Skin epidermis (tissue), 12 donors: ENCODE measurements at regions not wholly inside any gene's neighbourhood (a gene's known extent, or its start where the extent isn't known, plus 50 kb on each side); places are given as distances from the start of the nearest gene placed in this dataset.

ENCODE experiments used
- H3K27ac ChIP-seq, 21 experiments: fragments of 200-600 bp; sonication (generic) in 11 of 21; one replicate each; pipeline ENCODE4 v1.5.0; 2020; ENCODE audit warnings: mild to moderate bottlenecking in 3 of 21, inconsistent platforms in 2 of 21, moderate library complexity in 2 of 21
- H3K4me3 ChIP-seq, 7 experiments: fragments of 200-600 bp; sonication (generic) in 2 of 7; one replicate each; pipeline ENCODE4 v1.5.0; 2020; ENCODE audit warnings: inconsistent platforms in 2 of 7, mild to moderate bottlenecking in 2 of 7, moderate library complexity in 1 of 7

DNA sequence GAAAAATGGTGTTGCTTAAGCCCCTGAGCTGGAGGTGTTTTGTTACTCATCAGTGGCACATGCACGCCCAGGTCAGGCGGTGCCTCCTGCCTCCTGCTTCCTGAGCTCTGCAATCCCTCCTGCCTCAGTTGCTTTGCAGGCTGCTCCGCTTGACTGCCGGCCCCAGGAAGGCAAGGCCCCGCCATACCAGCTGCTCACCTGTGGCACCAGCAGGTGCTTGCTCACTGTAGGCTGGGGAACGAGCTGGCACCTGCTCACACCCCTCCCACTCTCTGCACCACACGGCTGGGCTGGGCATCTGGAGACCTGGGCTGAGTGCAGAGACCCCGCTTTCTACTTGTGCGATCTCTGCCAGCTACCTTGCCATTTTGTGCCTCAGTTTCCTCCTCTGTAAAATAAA is 200.2 kb downstream of the RBFOX3 start:
- Histone ChIP-seq H3K4me3 (no peak overlapping the region), H3K27ac (no peak overlapping the region)

DNA sequence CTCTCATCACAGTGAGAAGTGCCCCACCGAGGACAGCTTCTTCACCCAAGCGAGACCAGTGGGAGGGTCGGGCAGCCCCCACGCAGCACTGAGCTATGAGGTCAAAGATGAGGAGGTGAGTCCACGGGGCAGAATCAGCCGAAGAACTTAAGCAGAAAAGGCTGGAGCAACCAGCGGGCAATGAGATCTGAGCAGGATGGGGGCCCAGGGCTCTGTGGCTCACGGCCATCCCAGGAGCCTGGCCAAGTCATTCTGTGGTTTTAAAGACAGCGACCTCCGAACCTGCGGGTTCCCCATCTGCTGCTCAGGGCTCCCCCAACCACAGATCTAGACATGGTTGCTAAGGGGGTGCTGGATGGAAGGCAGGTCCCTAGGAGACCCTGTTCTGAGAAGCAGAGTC is 202.6 kb downstream of the RBFOX3 start:
- Histone ChIP-seq H3K4me3 (no peak overlapping the region), H3K27ac (no peak overlapping the region)

DNA sequence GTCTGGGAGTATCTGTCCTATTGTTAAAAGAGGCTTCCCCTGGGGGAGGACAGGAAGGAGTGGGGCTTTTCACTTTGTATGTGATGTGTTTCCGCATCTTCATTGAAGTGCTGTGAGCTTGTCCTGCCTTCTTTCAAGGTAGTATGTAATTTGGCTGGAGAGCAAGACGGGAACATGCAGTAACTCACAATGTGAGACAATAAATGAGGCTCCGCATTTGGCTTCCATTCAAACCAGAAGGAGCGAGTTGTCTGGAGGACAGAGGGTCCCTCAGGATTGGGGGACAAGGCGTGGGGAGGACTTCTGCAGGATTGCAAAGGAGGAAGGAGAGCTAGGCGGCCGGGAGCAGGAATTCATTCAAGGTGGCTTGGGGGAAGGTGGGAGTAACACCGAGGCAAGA is 203.5 kb downstream of the RBFOX3 start:
- no peak overlapping the region for H3K27ac ChIP-seq
- H3K4me3 ChIP-seq: no peak overlapping the region

DNA sequence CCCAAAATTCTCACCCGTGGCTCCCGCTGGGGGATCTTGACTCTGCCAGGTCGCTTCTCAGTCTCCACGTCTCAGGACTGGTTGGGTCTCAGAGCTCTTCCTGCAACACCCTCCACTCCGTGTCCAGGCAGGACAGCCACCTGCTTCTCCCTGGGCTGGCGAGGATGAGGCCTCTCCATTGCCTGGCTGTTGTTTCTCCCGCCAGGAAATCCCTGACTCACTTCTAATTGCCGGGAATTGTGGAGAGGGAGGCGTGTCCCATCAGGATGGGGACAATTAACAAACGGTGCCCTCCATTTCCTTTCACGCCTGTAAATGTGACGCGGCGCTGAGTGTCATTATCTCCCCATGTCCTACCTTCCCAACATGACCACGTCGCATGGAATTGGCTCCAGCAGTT is 204.5 kb downstream of the RBFOX3 start:
- Histone ChIP-seq H3K4me3 (no peak overlapping the region), H3K27ac (no peak overlapping the region)

DNA sequence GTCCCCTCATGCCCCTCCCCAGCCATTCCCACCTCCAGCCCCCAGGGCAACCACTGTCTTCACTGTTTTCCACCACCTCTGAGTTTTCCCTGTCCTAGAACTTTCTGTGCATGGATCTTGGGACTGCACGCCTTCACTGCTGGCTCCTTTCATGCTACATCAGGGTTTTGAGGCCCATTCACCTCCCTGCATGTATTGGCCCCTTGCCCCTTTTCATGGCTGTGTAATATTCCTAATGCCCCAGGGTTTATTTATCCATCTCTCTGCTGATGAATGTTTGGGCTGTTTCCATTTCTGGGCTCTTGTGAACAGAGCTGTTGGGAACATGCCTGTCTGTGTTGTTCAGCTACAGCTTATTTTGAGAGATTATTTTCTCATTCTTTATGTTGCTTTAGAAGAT is 205.0 kb downstream of the RBFOX3 start:
- Histone ChIP-seq H3K27ac (no peak overlapping the region), H3K4me3 (no peak overlapping the region)

DNA sequence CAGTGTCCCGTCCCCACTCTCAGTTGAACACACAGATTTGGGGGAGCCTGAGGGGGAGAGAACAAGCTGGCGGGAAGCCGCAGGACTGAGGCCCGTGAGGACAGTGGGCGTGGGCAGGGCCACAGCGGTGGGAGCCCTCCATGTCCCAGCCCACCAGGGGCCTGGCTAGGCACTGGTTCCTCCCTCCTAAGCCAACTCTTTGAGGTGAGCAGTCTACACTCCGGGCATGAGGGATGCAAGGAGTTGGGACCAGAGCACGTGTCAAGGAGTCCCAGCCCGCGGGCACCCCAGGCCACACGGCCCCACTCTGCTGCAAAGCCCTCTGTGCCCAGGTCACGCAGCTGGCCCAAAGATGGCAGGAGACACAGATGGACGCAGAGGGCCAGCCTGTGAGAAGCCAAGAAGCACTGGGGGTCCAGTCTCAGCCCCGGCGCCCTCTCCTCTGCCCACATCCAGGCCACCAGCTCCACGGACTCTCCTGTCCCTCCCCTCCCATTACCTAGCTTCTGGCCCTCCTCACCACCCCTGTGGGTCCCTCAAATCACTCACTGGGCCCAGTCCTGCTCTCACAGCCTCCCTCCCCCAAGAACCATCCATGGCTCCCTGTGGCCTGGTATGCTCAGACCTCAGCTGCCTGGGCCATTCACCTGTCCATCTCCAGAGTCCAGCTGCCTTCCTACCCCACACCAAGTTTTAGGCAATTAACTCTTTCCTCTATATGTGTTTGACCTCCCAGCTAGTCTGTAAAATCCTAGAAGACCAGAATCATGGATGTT is 206.5 kb downstream of the RBFOX3 start:
- Histone ChIP-seq H3K27ac (no peak overlapping the region), H3K4me3 (no peak overlapping the region)

DNA sequence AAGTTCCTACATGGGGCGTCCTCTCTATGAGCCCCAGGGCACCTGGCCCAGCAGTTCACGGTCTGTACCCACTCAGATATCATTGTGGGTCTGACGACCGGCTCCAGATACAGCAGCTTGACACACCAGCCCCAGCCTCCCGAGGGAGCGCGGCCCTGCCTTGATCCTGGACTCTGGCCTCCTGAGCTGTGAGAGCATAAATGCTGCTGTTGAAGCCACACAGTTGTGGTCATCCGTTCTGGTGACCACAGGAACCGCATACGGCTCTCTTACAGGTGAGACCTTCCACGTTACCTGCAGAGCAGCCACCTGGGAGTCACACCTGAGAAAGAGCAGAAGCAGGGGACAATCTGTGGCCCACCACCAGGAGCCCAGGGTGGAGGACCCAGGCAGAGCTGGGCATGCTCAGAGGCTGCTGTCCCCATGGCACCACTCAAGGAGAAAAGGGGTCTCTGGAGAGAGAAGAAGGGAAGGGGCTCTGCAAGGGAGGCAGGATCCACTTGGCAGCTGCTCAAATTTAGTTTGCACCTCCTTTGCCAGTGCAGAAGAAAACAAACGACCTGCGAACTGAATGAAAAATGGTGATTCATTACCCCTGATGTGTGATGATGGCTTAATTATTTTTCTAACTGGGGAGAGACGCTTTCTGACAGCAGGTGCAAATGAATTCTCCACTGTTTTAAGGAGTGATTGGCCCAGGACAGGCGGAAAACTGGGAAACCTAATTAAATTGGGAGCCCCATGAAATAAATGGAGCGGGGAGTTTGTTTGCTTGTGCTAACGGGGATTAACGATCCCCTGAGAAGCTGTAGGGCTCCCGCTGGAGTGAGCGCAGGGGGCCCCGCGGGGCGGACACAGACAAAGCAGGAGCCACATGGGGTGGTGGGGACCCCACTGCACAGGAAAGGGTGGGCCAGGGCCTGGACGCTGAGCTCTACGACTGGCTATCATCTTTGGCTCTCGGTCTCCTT is 208.9 kb downstream of the RBFOX3 start:
- Histone ChIP-seq H3K4me3 (no peak overlapping the region), H3K27ac (no peak overlapping the region)

DNA sequence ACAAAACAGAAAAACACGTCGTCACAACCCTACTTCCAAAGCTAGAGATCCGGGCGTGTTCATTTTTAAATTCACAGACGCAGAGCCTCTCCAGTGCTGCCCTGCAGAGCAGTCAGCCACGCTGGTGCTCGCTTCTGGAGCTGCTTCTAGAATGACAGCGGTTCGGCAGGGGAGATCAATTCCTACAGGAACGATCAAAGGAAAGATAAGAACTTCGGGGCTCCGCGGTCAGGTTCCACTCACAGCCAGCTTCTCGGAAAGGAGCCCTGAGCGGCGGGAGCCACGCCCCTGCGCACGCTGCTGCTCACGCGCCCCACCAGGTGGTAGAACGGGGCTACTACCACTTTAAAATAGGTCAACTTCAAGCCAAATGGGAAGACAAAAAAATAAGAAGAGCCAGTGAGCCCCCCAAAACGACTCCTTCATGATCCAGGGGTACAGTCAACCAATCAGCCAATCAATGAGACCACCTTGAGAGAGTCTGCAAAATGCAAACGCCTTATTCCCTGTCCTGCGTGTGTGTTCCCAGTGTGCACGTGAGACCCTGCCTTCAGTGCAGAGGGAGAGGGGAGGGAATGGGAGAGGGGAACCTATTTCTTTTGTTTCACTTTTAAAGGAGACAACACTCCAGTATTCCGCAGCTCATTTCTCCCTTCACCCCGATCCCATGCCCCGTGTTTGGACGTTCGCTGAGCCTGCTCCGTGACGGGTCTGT is 209.7 kb downstream of the RBFOX3 start:
- peak overlapping the region in 2 of 7 experiments; percentile 9 to 17 for H3K4me3 ChIP-seq
- no peak overlapping the region for H3K27ac ChIP-seq

DNA sequence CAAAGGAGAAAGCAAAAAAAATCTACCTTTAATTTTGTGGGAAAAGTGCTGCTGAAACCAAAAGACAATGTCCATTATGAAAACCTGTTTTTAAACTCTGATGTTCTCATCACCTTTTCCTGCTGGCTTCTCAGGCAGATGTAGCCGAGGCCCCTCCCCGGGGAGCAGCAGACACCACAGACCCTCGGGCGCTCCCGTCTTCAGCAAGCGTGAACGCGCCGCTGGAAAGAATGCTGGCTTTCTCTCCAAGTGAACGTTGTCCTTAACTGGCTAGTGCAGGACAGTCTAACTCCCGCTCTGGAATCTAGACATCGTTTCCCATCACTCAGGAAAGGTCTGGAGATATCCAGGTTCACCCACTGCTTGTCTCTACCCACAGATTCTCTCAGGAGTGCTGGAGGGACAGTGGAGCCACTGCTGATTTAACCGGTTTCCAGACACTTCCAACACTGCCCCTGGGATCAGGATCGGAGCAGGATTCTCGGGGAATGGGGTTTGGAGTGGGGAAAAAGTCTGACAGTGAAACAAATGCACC is 211.2 kb downstream of the RBFOX3 start:
- no peak overlapping the region for H3K4me3 ChIP-seq
- no peak overlapping the region for H3K27ac ChIP-seq

DNA sequence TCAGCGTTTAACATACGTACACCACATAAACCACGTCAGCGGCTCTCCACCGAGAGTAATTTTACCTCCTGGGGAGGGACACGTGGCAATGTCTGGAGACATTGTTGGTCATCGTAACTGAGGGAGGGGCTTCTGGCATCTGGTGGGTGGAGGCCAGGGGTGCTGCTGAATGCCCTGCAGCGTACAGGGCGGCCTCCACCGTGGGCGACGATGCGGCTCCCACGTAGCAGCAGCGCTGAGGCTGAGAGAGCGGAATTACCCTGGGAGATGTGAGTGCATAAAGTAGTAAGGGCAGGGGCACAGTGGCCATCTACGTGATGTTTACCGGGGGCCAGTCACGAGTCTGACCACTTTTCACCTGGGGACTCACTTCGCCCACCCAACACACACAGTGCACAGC is 212.4 kb downstream of the RBFOX3 start:
- Histone ChIP-seq H3K4me3 (no peak overlapping the region), H3K27ac (no peak overlapping the region)

DNA sequence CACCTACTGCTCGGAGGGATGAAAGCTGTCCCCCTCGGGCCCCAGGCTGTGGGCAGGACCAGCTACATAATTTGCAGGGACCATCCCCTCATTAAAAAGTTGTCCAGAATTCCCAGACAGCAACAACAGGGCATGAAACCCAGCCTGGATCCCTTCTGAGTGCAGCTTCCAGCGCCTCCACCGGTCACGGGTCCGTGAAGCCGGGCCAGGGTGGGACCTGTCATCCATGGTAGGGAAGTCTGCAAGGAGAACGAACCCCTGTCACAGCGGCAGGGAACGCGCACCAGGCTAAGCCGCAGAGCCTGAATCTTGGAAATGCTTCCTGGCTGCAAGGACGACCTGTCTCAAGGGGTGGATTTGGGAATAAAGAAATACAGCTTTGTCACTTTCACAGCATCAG is 214.2 kb downstream of the RBFOX3 start:
- Histone ChIP-seq H3K27ac (no peak overlapping the region), H3K4me3 (no peak overlapping the region)

DNA sequence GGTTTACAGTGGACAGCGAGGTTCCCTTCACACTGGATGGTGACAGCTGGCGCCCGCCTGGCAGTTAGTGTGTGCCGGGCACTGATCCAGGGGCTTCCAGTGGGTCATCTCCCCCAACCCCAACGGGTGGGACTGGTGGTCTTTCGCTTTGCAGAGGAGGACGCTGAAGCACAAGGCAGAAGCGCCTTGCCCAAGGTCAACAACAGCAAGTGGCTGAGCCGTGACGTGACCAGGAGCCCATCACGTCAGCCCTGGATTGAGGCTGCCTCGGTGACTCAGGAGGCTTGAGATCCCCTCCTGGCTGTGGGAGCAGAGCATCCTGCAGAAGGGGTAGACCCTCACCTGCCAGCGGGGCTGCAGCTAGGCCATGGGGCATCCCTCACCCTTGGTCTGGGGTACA is 215.3 kb downstream of the RBFOX3 start:
- Histone ChIP-seq H3K4me3 (no peak overlapping the region), H3K27ac (no peak overlapping the region)

DNA sequence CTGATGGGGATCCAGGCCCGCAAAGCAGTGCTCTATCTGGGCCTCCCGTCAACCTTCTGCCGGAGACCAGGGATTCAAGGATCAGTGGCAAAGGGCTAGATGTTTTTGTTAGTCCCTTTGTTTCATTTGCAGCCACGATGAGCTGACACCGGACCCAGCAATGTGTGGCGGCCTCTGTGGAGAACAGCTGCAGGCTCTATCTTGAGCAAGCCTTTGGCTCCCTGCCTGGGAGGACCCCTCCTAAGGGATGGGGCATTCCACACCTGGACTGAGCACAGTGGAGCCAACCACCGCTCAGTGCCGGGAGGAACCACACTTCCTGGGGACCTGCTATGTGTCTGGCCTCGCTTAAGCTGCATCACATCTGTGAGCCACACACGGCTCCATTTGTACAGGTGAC is 215.8 kb downstream of the RBFOX3 start:
- H3K27ac ChIP-seq: no peak overlapping the region
- H3K4me3 ChIP-seq: no peak overlapping the region

DNA sequence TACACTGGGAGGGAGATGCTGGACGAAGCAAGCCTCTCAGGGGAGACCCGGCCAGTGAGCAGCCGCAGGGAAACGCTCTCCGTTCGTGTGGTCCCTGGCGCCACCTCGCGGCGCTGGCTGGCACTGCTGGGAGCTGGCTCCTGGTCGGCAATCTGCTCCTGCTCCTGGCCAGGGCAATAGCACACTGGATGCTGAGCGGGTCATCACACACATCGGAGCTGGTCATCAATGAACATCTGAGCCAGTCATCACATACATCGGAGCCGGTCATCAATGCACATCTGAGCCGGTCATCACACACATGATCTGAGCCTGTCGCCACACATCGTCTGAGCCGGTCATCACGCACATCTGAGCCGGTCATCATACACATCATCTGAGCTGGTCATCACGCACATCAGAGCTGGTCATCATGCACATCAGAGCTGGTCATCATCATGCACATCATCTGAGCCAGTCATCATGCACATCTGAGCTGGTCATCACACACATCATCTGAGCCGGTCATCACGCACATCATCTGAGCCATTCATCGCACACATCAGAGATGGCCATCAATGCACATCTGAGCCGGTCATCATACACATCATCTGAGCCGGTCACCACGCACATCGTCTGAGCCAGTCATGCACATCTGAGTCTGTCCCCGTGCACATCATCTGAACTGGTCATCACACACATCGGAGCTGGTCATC is 217.3 kb downstream of the RBFOX3 start:
- Histone ChIP-seq H3K27ac (no peak overlapping the region), H3K4me3 (no peak overlapping the region)

DNA sequence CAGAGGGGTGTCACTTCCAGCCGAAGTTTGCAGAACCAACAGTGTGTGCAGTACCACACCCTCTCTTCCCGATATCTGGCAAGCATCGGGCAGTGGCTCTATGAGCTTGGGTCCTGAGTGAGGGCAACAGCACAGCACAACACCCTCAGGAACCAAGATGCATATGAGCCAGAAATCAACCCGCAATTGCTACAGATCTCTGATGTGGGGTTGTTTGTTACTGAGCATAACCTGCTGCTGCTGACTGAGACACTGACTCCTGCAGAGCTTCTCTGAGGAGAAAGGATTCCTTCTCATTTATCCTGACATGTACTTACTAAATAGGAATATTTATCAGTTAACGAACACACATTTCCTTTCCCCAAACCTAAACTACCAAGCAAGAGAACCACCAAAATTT is 218.3 kb downstream of the RBFOX3 start:
- H3K4me3 ChIP-seq: no peak overlapping the region
- H3K27ac ChIP-seq: no peak overlapping the region

DNA sequence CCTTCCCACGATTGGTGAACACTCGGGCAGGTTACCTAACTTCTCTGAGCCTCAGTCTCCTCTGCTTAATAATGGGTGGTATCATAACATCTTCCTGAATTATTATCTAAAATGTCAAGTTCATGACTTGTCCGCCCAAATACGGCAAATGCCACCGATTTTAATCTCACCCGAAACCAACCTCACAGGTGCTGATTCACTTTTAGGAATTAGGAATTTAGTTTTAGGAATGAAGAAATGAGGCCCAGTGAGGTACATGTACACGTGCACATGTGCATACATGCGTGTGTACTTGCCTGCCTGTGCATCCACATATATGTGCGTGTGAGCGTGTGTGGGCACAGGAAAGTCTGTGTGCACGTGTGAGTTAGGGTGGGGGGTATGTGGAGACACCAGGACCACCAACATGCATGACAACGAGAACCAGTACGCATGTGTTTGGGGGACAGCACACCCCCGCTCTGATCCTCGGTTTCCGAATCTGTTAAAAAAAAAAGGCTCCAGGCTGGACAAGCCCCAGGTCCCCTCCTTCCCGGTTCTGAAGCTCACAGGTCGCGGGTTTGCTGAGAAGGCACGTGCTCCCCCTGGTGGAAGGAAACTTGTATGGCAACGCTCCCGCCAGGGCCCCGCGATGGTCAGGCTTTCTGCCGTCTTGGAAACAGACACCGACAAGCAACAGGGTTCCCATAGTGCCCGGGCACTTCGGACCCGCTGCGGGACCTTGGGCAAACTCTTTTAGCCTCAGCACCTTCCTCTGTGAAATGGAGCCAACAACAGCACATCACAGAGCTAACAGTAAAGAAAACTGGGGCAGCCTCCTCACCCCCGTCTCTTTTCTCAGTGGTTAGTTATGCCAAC is 219.2 kb downstream of the RBFOX3 start:
- Histone ChIP-seq H3K27ac (no peak overlapping the region), H3K4me3 (no peak overlapping the region)

DNA sequence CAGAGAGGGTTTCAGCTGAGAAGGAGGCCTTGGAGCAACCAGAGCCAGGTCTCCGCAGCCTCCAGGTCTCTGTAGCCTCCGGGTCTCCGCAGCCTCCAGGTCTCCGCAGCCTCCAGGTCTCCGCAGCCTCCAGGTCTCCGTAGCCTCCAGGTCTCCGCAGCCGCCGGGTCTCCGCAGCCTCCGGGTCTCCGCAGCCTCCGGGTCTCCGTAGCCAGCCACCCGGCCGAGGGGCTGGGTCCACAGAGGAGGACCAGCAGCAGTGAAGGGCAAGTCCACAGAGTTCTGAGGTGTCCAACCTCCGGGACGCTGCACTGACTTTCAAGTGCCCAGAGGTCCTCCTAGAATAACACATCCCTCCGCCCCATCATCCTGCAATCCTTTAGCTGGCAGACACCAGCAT is 221.0 kb downstream of the RBFOX3 start:
- no peak overlapping the region for H3K27ac ChIP-seq
- H3K4me3 ChIP-seq: no peak overlapping the region

DNA sequence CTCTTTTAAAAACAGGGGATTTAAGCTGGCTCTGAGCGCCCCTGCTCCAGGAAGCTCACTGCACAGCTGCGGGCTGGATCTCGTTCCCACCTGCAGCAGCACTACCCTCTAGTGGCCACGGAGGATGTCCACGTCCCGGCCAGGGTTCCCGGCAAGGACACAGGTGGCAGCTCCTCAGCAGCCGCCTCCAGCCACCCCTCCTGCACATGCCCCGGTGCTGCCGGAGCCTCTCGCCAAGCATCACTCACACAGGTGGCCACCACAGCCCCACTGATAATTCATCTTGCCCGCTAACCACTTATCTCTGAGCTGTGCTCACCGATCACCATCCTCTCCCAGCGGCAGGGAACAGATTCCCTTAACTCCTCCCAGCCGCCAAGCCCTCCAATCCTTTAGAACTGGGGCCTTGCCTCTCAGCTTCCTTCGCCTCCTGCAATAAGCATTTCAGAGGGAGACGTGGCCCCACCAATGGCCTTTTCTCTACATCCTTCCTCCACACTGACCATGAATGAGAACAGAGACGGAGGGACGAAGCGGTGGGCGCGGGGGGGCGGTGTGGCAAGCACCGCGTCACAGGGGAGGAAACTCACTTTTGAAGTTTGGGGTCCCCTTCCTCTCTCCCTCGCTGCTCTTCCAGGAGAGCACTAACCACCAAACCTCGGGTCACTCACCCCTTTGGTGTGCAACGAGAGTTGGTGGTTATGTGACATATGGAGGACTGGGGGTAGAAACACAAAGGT is 222.1 kb downstream of the RBFOX3 start:
- H3K27ac ChIP-seq: no peak overlapping the region
- no peak overlapping the region for H3K4me3 ChIP-seq
